Testis (tissue), 2 donors: ENCODE measurements at regions not wholly inside any gene's neighbourhood (a gene's known extent, or its start where the extent isn't known, plus 50 kb on each side); places are given as distances from the start of the nearest gene placed in this dataset.
"Not testable (repeated sequence)": the region's sequence is repeated elsewhere in the genome, so short reads cannot be mapped to it uniquely, and the experiment has no call there.

ENCODE experiments used
- DNase-seq: peaks from one replicate; pipeline ENCODE4 v3.0.0-alpha.2; 2019
- H3K27ac ChIP-seq, 2 donors: fragments of 200-600 bp; sonication (generic); one replicate each; pipeline ENCODE4 v1.5.1; 2019
- H3K27me3 ChIP-seq: fragments of 200-600 bp; sonication (generic); one replicate; pipeline ENCODE4 v1.5.1; 2019
- H3K36me3 ChIP-seq: fragments of 200-600 bp; sonication (generic); one replicate; pipeline ENCODE4 v1.5.1; 2017; ENCODE audit warnings: low read depth; ENCODE audit errors: missing control alignments
- H3K4me1 ChIP-seq: fragments of 200-600 bp; sonication (generic); one replicate; pipeline ENCODE4 v1.5.1; 2019
- H3K4me3 ChIP-seq, 2 donors: fragments of 200-600 bp; sonication (generic); one replicate each; pipeline ENCODE4 v1.5.1; 2017 to 2019
- H3K9me3 ChIP-seq: fragments of 200-600 bp; sonication (generic); one replicate; pipeline ENCODE4 v1.5.1; 2017
- CTCF ChIP-seq, 3 experiments: fragments of 450-650 bp in 2 of 3; fragments of 200-600 bp in 1 of 3; sonication (generic) in 1 of 3; IDR thresholded peaks; one replicate each; pipeline ENCODE4 v1.5.1; 2016 to 2019; ENCODE audit warnings: antibody characterized with exemption in 3 of 3, mild to moderate bottlenecking in 2 of 3, moderate library complexity in 1 of 3
- POLR2A ChIP-seq: fragments of 450-650 bp; IDR thresholded peaks from one replicate; pipeline ENCODE4 v1.6.1; 2017; ENCODE audit warnings: antibody characterized with exemption, mild to moderate bottlenecking, moderate library complexity
- WGBS, 2 donors: methylation state at CpG; one replicate each; pipeline ENCODE4 v1.1.5; 2018; 5-methylcytosine and 5-hydroxymethylcytosine counted together
- intact Hi-C: fragments of 100-400 bp; cut with DNase I; formaldehyde crosslinking; loops from one replicate; pipeline ENCODE4 v1.15.1; 2023; ENCODE audit warnings: low total_unique reads

GRCh38 chr7:131937868-131938267 is 381.4 kb upstream of the PODXL start:
- intact Hi-C loops, result no loop called here
- H3K4me3 ChIP-seq, result no peak overlapping the region
- no peak overlapping the region for H3K27ac ChIP-seq
- 70 to 79% methylated on average over 2 of the region's 2 CpGs for WGBS, 2 donors
- H3K27me3 ChIP-seq, result no peaks in the 10 kb centered on the region
- H3K9me3 ChIP-seq, result no peaks in the 10 kb centered on the region
- H3K4me1 ChIP-seq, result no peaks in the 10 kb centered on the region
- no peak for DNase-seq
- TF ChIP-seq POLR2A, result no peak
- TF ChIP-seq CTCF (IDR thresholded peaks at IDR 0.05), result no peak
- H3K36me3 ChIP-seq, result no peaks in the 10 kb centered on the region

- Histone ChIP-seq H3K27me3 (no peaks in the 10 kb centered on the region), H3K36me3 (no peaks in the 10 kb centered on the region), H3K4me3 (no peak overlapping the region), H3K27ac (no peak overlapping the region), H3K4me1 (no peaks in the 10 kb centered on the region), H3K9me3 (no peaks in the 10 kb centered on the region)
- TF ChIP-seq POLR2A, result no peak
- TF ChIP-seq CTCF (IDR thresholded peaks at IDR 0.05), result no peak
- DNase-seq, result no peak
- intact Hi-C loops, result no loop called here
- WGBS, 2 donors, result 63 to 67% methylated on average over 3 of the region's 3 CpGs
These were observed 378.8 kb upstream of the PODXL start for GRCh38 chr7:131935180-131935579.

- TF ChIP-seq CTCF (IDR thresholded peaks at IDR 0.05) (no peak), POLR2A (no peak)
- Histone ChIP-seq H3K27me3 (no peaks in the 10 kb centered on the region), H3K4me3 (no peak overlapping the region), H3K36me3 (no peaks in the 10 kb centered on the region), H3K27ac (no peak overlapping the region), H3K4me1 (no peaks in the 10 kb centered on the region), H3K9me3 (no peaks in the 10 kb centered on the region)
- WGBS, 2 donors, result 62 to 72% methylated on average over 3 of the region's 3 CpGs
- intact Hi-C loops, result no loop called here
- DNase-seq, result no peak
These were observed 378.0 kb upstream of the PODXL start for GRCh38 chr7:131934452-131934851.

GRCh38 chr7:131933751-131934289 is 377.4 kb upstream of the PODXL start:
- WGBS, 2 donors, result 66% methylated on average over 6 of the region's 6 CpGs
- intact Hi-C loops, result no loop called here
- H3K27ac ChIP-seq, result no peak overlapping the region
- TF ChIP-seq POLR2A, result no peak
- no peak for TF ChIP-seq CTCF (IDR thresholded peaks at IDR 0.05)
- DNase-seq, result no peak
- no peaks in the 10 kb centered on the region for H3K4me1 ChIP-seq
- no peaks in the 10 kb centered on the region for H3K36me3 ChIP-seq
- H3K27me3 ChIP-seq, result no peaks in the 10 kb centered on the region
- H3K9me3 ChIP-seq, result no peaks in the 10 kb centered on the region
- no peak overlapping the region for H3K4me3 ChIP-seq

- H3K4me3 ChIP-seq, DNase-seq, H3K4me1 ChIP-seq, intact Hi-C loops, H3K9me3 ChIP-seq, H3K36me3 ChIP-seq, H3K27ac ChIP-seq, H3K27me3 ChIP-seq: not testable (repeated sequence)
- 85 to 89% methylated on average over 2 of the region's 2 CpGs for WGBS, 2 donors
These were observed 376.8 kb upstream of the PODXL start for GRCh38 chr7:131933219-131933618.
